K562 (cell line): ENCODE measurements at regions not wholly inside any gene's neighbourhood (a gene's known extent, or its start where the extent isn't known, plus 50 kb on each side); places are given as distances from the start of the nearest gene placed in this dataset.

Source experiments
- ATAC-seq: fragments of 200-7000 bp; cut with Tn5 transposase; 3 replicates; pipeline ENCODE4 v1.9.1; 2020; ENCODE audit warnings: moderate library complexity
- BruUV-seq: library from RNA; stranded (reverse); fragments of 400-500 nt; replicated peaks from 2 replicates; lab custom pipeline; 2021; lab: Mats Ljungman, UMichigan
- CTCF ChIA-PET: fragments of 300-600 bp; formaldehyde crosslinking; extraction: SDS; loops from one replicate; lab custom pipeline; 2021; ENCODE audit warnings: low intra/inter-chr PET ratio; lab: Yijun Ruan, JAX
- POLR2A ChIA-PET: fragments of 300-600, 350-650 bp; sonication (Branson Sonifier 250); formaldehyde crosslinking; extraction: SDS; loops from one replicate; lab custom pipeline; 2021; ENCODE audit warnings: antibody characterized with exemption, inconsistent platforms; lab: Yijun Ruan, JAX
- DNase-seq, 4 experiments: peaks; one replicate each; pipeline versions ENCODE4 v3.0.0 to v3.0.0-alpha.2; 2011 to 2018; ENCODE audit warnings: low spot score in 3 of 4, mixed read lengths in 3 of 4; ENCODE audit errors: extremely low read depth in 1 of 4
- FAIRE-seq: peaks from 2 replicates; lab custom pipeline; 2011; peaks lifted over from hg19 to GRCh38; lab: Jason Lieb, UNC
- H2AFZ ChIP-seq: 2 replicates; pipeline ENCODE4 v1.6.0; 2011; ENCODE audit warnings: low read depth, low read length, control low read depth, inconsistent platforms
- H3K27ac ChIP-seq: fragments of 200-600 bp; 3 replicates; pipeline ENCODE4 v1.8.0; 2011; ENCODE audit warnings: low read depth, mild to moderate bottlenecking, control low read depth, inconsistent platforms, low read length, moderate library complexity, mixed read lengths; ENCODE audit errors: extremely low read depth
- H3K27me3 ChIP-seq, 2 experiments: fragments of 300-600 bp in 1 of 2; 2 replicates in 1 of 2; 3 replicates in 1 of 2; pipeline versions ENCODE4 v1.6.0 to v1.8.0; 2011; ENCODE audit warnings: inconsistent platforms in 2 of 2, low read length in 2 of 2, mild to moderate bottlenecking in 1 of 2, mixed read lengths in 1 of 2, moderate library complexity in 1 of 2; ENCODE audit not compliant: control insufficient read depth in 2 of 2, insufficient read depth in 2 of 2
- H3K36me3 ChIP-seq: fragments of 300-600 bp; 3 replicates; pipeline ENCODE4 v1.8.0; 2011; ENCODE audit warnings: mild to moderate bottlenecking, low read length, inconsistent platforms; ENCODE audit not compliant: control insufficient read depth, insufficient read depth
- H3K4me1 ChIP-seq, 2 experiments: fragments of 200-600 bp in 1 of 2; replicated peaks in 1 of 2; 2 replicates in 1 of 2; 3 replicates in 1 of 2; pipeline versions ENCODE4 v1.5.1 to v1.8.0; 2011; ENCODE audit warnings: inconsistent platforms in 2 of 2, low read length in 2 of 2, mild to moderate bottlenecking in 1 of 2, mixed read lengths in 1 of 2, moderate library complexity in 1 of 2; ENCODE audit not compliant: control insufficient read depth in 2 of 2, insufficient read depth in 2 of 2
- H3K4me2 ChIP-seq: 2 replicates; pipeline ENCODE4 v1.6.1; 2011; ENCODE audit warnings: low read length, control low read depth, inconsistent platforms, mixed read lengths; ENCODE audit not compliant: insufficient read depth
- H3K4me3 ChIP-seq: fragments of 200-600 bp; sonication (generic), shearing (Covaris generic); 2 replicates; pipeline ENCODE4 v1.5.1; 2016; ENCODE audit warnings: control low read depth, inconsistent platforms
- H3K79me2 ChIP-seq: fragments of 200-600 bp; 3 replicates; pipeline ENCODE4 v1.8.0; 2011; ENCODE audit warnings: low read length, inconsistent platforms; ENCODE audit not compliant: control insufficient read depth, insufficient read depth
- H3K9ac ChIP-seq, 2 experiments: 2 replicates each; pipeline versions ENCODE4 v1.6.0 to v1.6.1; 2011; ENCODE audit warnings: low read depth in 2 of 2, low read length in 2 of 2, control low read depth in 1 of 2, inconsistent platforms in 1 of 2, mild to moderate bottlenecking in 1 of 2, mixed read lengths in 1 of 2; ENCODE audit not compliant: insufficient read depth in 1 of 2
- H3K9me1 ChIP-seq: one replicate; pipeline ENCODE4 v1.6.0; 2011; ENCODE audit warnings: inconsistent platforms, mild to moderate bottlenecking, low read length, moderate library complexity; ENCODE audit not compliant: control insufficient read depth, insufficient read depth
- H3K9me3 ChIP-seq: replicated peaks from 2 replicates; pipeline ENCODE4 v1.5.1; 2011; ENCODE audit warnings: low read depth, low read length, inconsistent platforms; ENCODE audit not compliant: control insufficient read depth, insufficient read depth
- H4K20me1 ChIP-seq: replicated peaks from 2 replicates; pipeline ENCODE4 v1.6.1; 2011; ENCODE audit warnings: low read length, inconsistent platforms, mixed read lengths; ENCODE audit not compliant: control insufficient read depth, insufficient read depth
- CHCHD3 ChIP-seq: fragments of 250-450 bp; sonication (Bioruptor Pico); IDR thresholded peaks from 2 replicates; pipeline ENCODE4 v2.1.2; 2022; ENCODE audit warnings: mild to moderate bottlenecking
- ETS2 ChIP-seq: IDR thresholded peaks from 2 replicates; pipeline ENCODE4 v1.6.1; 2016; ENCODE audit warnings: borderline replicate concordance, missing genetic modification characterization, mild to moderate bottlenecking, moderate library complexity, missing compliant biosample characterization; ENCODE audit not compliant: poor library complexity, severe bottlenecking
- HMG20A ChIP-seq: fragments of 450-650 bp; formaldehyde crosslinking; conservative IDR thresholded peaks from 2 replicates; pipeline ENCODE4 v1.4.0; 2020; ENCODE audit warnings: mild to moderate bottlenecking, mixed read lengths
- HOXB6 ChIP-seq: fragments of 250-450 bp; sonication (Bioruptor Pico); IDR thresholded peaks from 2 replicates; pipeline ENCODE4 v1.5.1; 2022; ENCODE audit warnings: mild to moderate bottlenecking, borderline replicate concordance
- MLLT1 ChIP-seq, 2 experiments: fragments of 450-650 bp; IDR thresholded peaks; 2 replicates each; pipeline ENCODE4 v1.6.1; 2016
- NFE2L1 ChIP-seq: fragments of 450-650 bp; IDR thresholded peaks from 2 replicates; pipeline ENCODE4 v1.6.1; 2016; ENCODE audit warnings: missing genetic modification characterization, low read depth, mild to moderate bottlenecking, missing compliant biosample characterization, moderate library complexity, borderline replicate concordance
- PCBP2 ChIP-seq: fragments of 200-400 bp; formaldehyde crosslinking; IDR thresholded peaks from 2 replicates; pipeline ENCODE4 v1.6.1; 2018; ENCODE audit warnings: low read length, low read depth, mild to moderate bottlenecking, moderate library complexity; ENCODE audit not compliant: poor library complexity, severe bottlenecking
- RBM14 ChIP-seq: fragments of 200-400 bp; formaldehyde crosslinking; IDR thresholded peaks from 2 replicates; pipeline ENCODE4 v1.6.1; 2018; ENCODE audit warnings: low read depth, mild to moderate bottlenecking, low read length, moderate library complexity, borderline replicate concordance; ENCODE audit not compliant: insufficient read depth
- RBM15 ChIP-seq: fragments of 200-400 bp; formaldehyde crosslinking; IDR thresholded peaks from 2 replicates; pipeline ENCODE4 v1.6.1; 2018; ENCODE audit warnings: mild to moderate bottlenecking, low read length, moderate library complexity; ENCODE audit not compliant: insufficient read depth
- SOX6 ChIP-seq: fragments of 450-650 bp; IDR thresholded peaks from 2 replicates; pipeline ENCODE4 v1.6.1; 2014; ENCODE audit warnings: mild to moderate bottlenecking
- XRCC3 ChIP-seq: fragments of 450-650 bp; IDR thresholded peaks from 2 replicates; pipeline ENCODE4 v1.6.1; 2017; ENCODE audit warnings: mild to moderate bottlenecking, moderate library complexity
- ZBTB5 ChIP-seq: fragments of 450-650 bp; IDR thresholded peaks from 2 replicates; pipeline ENCODE4 v1.6.1; 2017; ENCODE audit warnings: antibody characterized with exemption
- ZNF224 ChIP-seq: sonication (generic); formaldehyde crosslinking; IDR thresholded peaks from 2 replicates; pipeline ENCODE4 v1.8.0; 2022; ENCODE audit warnings: mild to moderate bottlenecking, missing genetic modification reagents
- ZNF778 ChIP-seq: fragments of 450-650 bp; formaldehyde crosslinking; IDR thresholded peaks from 2 replicates; pipeline ENCODE4 v1.4.0; 2020; ENCODE audit warnings: mild to moderate bottlenecking, moderate library complexity
- ZNF79 ChIP-seq: fragments of 250-450 bp; sonication (Bioruptor Pico); IDR thresholded peaks from 2 replicates; pipeline ENCODE4 v1.4.0; 2020; ENCODE audit warnings: low read depth, mild to moderate bottlenecking, moderate library complexity
- WGBS: fragments of 100-300 bp; shearing (Covaris generic); methylation state at CpG from one replicate; pipeline ENCODE4 v1.1.6; 2016; ENCODE audit warnings: low coverage, mixed read lengths; ENCODE audit not compliant: insufficient coverage; ENCODE audit errors: missing lambda C conversion rate; 5-methylcytosine and 5-hydroxymethylcytosine counted together
- in situ Hi-C: fragments of 300-500 bp; cut with MboI; formaldehyde crosslinking; loops from 4 replicates; pipeline ENCODE4 v1.15.0; 2018; ENCODE audit warnings: inconsistent platforms, mixed read lengths
- intact Hi-C: fragments of 100-400 bp; cut with micrococcal nuclease; formaldehyde crosslinking; loops from 2 replicates; pipeline ENCODE4 v1.14.2; 2022
- TF ChIP-seq, protein P1 (sequence below): fragments of 250-450 bp; sonication (Bioruptor Pico); IDR thresholded peaks from 2 replicates; pipeline ENCODE4 v1.8.0; 2022; ENCODE audit warnings: moderate library complexity, mild to moderate bottlenecking, inconsistent platforms

- TF ChIP-seq, protein P1, sequence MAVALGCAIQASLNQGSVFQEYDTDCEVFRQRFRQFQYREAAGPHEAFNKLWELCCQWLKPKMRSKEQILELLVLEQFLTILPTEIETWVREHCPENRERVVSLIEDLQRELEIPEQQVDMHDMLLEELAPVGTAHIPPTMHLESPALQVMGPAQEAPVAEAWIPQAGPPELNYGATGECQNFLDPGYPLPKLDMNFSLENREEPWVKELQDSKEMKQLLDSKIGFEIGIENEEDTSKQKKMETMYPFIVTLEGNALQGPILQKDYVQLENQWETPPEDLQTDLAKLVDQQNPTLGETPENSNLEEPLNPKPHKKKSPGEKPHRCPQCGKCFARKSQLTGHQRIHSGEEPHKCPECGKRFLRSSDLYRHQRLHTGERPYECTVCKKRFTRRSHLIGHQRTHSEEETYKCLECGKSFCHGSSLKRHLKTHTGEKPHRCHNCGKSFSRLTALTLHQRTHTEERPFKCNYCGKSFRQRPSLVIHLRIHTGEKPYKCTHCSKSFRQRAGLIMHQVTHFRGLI (CRISPR knock-in tag), result no peak
- TF ChIP-seq ETS2 (tag) (no peak), RBM14 (no peak), RBM15 (no peak), MLLT1 (IDR thresholded peaks at IDR 0.05) (no peak), CHCHD3 (no peak)
These were observed 268.1 kb upstream of the RTL1 start (continued) for GRCh38 chr14:101171650-101172049.

- no peak for FAIRE-seq
- intact Hi-C loops (no loop called here), in situ Hi-C loops (no loop called here)
- no peak overlapping the region for H3K4me2 ChIP-seq
- DNase-seq, result no peak
- 0% methylated on average over 7 of the region's 9 CpGs for WGBS
- no peaks in the 10 kb centered on the region for H3K36me3 ChIP-seq
- no peaks in the 10 kb centered on the region for H3K79me2 ChIP-seq
- no peak overlapping the region for H2AFZ ChIP-seq
- ATAC-seq, result no peak
- no peak overlapping the region for H3K27ac ChIP-seq
- BruUV-seq, result no TSS peak
- CTCF ChIA-PET, result no interaction called here
- no peak overlapping the region for H3K4me3 ChIP-seq
- no peaks in the 10 kb centered on the region for H4K20me1 ChIP-seq
- no peak overlapping the region for H3K9ac ChIP-seq
- no peaks in the 10 kb centered on the region for H3K9me1 ChIP-seq
- no peaks in the 10 kb centered on the region for H3K4me1 ChIP-seq
- H3K27me3 ChIP-seq, result peaks cover 0 to 24% of the 10 kb centered on the region in 2 experiments; a peak in 4 of 5 replicates
- H3K9me3 ChIP-seq, result no peaks in the 10 kb centered on the region
- POLR2A ChIA-PET, result no interaction called here
- no peak for TF ChIP-seq HOXB6 (CRISPR knock-in tag)
- no peak for TF ChIP-seq ZNF79 (CRISPR knock-in tag)
- TF ChIP-seq PCBP2, result no peak
- TF ChIP-seq ZNF778 (CRISPR knock-in tag), result no peak
- TF ChIP-seq SOX6, result no peak
- no peak for TF ChIP-seq NFE2L1 (tag)
- TF ChIP-seq ZNF224 (CRISPR knock-in tag), result no peak
- no peak for TF ChIP-seq XRCC3
- TF ChIP-seq HMG20A (CRISPR knock-in tag), result no peak
- TF ChIP-seq ZBTB5, result no peak
These were observed 270.4 kb upstream of the RTL1 start for GRCh38 chr14:101173698-101174521.
